OCI-M1 (cell line): ENCODE measurements at regions not wholly inside any gene's neighbourhood (a gene's known extent, or its start where the extent isn't known, plus 50 kb on each side); places are given as distances from the start of the nearest gene placed in this dataset.
A peak's percentile ranks its signal among the peaks of the same experiment; 100 is the strongest.
"Not testable (repeated sequence)": the region's sequence is repeated elsewhere in the genome, so short reads cannot be mapped to it uniquely, and the experiment has no call there.

Experiments used
- DNase-seq: peaks from one replicate; lab custom pipeline; 2025; lab: John Stamatoyannopoulos, UW

DNA sequence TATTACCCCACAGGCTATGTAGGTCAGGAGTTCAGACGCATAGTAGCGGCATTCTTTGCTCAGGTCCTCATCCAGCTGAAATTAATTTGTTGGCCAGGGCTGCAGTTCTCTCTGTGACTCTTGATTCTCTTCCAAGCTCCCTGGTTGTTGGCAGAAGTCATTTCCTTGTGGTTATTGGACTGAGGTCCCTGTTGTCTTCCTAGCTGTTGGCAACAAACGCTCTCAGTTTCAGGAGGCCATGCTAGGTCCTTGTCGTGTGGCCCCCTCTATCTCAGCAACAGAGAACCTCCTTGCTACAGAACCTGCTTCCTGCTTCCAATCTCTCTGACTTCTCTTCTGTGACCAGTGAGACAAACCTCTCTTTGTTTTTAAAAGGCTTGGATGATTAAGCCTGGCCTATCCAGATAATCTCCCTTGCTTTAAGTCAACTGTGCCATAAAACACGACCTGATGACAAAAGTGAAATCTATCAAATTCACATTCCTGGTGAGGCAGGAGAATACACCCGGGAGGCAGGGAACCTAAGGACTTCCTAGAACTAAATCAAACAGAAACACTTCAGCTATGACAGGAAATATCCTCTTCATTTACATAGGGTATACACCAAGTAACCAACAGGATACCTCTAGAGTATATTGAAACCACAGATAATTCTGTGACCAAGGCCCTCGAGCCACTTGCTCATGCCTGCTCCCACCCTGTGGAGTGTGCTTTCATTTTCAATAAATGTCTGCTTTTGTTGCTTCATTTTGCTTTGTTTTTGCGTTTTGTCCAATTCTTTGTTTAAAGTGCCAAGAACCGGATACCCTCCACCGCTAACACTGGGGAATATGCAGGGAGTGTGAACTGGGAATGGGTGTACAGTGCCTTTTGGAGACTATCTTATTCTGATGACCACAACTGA, 196.0 kb downstream of the BTBD3 start:
- peak; percentile 5 for DNase-seq

DNA sequence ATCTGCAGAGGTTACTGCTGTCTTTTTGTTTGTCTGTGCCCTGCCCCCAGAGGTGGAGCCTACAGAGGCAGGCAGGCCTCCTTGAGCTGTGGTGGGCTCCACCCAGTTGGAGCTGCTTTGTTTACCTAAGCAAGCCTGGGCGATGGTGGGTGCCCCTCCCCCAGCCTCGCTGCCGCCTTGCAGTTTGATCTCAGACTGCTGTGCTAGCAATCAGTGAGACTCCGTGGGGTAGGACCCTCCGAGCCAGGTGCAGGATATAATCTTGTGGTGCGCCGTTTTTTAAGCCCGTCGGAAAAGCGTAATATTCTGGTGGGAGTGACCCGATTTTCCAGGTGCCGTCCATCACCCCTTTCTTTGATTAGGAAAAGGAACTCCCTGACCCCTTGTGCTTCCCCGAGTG, 211.4 kb downstream of the BTBD3 start:
- DNase-seq = not testable (repeated sequence)

DNA sequence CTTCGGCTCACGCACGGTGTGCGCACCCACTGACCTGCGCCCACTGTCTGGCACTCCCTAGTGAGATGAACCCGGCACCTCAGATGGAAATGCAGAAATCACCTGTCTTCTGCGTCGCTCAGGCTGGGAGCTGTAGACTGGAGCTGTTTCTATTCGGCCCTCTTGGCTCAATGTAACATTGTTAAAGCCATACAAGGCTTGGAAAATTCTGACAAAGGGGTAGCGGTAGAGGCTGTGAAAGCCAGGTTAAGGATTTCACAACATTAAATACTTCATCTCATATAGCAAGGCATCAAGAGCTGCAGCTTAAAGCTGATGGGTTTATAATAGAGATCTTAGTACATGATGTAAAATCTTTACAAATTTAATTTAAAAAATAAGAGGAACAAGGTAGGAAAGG, 211.8 kb downstream of the BTBD3 start:
- DNase-seq = not testable (repeated sequence)

DNA sequence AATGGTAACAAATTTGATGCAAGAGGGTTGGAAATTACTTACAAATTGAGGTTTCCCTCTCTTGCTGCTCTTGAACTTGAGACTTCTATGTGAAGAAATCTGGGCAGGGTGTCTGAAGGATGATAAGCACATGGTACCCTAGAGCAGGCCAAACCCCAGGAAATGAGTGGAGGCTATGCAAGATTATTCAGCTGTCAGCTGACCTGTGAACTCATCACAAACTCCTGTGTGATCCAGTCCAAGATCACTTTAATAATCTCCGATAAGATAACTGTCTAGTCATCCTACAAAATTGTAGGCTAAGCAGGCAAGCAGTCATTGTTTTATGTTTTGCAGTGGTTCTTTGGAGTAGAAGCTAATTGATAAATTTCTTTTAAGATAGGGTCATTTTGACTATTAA, 213.1 kb downstream of the BTBD3 start:
- DNase-seq = no peak

DNA sequence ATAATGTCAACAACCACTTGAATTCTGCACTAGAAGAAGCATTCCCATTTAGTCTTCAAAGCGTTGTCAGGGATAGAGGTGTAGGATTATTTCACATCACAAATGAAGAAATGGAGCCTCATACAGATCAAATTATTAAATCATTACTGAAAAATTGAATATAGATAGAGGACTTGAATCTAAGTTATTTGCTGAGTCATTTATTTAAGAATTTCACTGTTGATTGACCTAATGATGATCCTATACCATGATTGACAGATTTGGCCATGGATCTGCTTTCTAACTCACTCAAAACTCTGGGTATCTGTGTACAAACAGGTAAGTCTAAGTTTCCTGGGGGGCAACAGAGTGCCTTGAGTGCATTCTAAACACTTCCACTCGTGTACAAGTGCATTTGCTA, 215.9 kb downstream of the BTBD3 start:
- DNase-seq = no peak

DNA sequence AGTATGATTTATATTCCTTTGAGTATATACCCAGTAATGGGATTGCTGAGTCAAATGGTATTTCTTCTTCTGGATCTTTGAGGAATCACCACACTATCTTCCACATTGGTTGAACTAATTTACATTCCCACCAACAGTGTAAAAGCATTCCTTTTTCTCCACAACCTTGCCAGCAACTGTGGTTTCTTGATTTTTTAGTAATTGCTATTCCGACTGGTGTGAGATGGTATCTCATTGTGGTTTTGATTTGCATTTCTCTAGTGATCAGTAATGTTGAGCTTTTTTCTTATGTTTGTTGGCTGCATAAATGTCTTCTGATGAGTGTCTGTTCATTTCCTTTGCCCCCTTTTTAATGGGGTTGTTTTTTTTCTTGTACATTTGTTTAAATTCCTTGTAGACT, 228.3 kb downstream of the BTBD3 start:
- DNase-seq = not testable (repeated sequence)

DNA sequence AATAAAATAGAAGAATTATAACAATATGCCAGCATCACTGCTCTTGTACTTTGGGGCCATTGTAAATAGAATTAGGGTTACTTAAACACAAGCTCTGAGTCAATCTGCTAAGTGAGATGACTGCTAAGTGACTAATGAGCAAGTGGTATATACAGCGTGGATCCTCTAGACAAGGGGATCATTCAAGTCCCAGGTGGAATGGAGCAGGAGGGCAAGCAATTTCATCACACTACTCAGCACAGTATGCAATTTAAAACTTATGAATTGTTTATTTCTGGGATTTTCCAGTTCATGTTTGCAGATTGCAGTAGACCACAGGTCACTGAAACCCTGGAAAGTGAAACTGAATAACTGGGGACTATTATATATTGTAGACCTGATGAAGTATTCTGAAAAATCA, 235.3 kb downstream of the BTBD3 start:
- DNase-seq = no peak

DNA sequence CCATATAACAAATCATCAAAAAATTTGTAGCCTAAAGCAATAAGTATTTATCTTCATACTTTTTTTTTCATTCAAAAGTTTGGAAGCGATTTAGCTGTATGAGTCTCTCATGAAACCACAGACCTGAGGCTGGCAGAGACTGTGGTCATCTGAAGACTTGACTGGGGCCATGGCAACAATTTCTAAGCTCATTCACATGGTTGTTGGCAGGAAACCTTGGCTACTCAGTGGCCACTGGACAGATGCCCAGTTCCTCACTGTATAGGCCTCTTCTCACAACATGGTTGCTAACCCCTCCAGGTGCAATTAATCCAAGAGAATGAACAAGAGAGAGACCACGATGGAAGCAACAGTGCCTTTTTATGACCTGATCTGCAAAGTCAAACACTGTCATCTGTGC, 235.9 kb downstream of the BTBD3 start:
- no peak for DNase-seq

DNA sequence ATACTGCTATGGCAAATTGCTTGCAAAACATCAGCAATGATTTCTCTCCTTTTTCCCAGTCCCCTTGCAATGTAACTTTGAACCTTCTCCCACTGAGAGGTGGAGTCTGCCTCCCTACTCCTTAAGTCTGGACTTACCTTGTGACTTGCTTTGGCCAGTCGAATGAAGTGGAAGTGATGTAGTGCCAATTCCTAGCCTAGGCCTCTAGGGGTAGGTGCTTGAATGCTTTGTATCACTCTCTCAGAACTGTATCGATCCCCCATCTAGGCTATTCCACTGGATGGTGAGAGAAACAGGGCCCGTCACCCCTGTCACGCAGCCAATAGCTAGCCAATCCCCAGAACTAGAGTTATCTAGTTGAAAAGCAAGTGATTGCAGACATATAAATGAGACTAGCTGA, 238.6 kb downstream of the BTBD3 start:
- DNase-seq = no peak

DNA sequence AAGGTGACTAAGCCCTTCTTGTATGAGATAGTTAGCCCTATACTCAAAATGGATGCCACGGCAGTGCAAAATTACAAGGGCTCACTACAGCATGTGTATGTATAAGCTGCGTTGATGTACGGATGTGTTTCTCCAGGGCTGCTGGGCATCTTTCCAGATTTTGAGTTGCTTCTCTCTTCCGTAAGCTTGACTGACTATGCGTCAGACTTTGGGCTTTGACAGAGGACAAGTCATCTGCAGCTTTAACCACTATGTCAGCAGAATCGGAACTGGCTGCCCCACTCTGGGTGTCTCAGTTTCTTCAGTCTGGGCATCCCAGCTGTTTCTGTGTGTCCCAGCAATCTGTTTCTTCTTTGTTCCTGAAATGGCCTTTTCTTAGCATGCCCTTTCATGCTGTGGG, 241.6 kb downstream of the BTBD3 start:
- no peak for DNase-seq

DNA sequence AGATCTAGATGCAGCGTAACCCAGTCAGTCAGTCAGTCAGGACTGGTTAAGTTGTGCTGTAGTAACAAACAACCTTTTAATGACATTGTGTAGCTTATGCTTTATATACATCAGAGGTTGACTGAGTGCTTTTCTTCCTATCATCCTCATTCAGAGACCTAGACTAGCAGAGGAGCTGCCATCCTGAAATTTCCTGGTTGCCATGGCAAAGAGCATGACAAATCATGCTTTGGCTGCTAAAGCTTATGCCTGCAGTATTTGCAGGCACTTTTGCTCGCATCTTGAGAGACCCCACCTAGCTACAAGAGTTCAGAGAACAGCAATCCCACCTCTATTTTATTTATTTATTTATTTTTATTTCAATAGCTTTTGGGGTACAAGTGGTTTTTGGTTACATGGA, 244.0 kb downstream of the BTBD3 start:
- no peak for DNase-seq

DNA sequence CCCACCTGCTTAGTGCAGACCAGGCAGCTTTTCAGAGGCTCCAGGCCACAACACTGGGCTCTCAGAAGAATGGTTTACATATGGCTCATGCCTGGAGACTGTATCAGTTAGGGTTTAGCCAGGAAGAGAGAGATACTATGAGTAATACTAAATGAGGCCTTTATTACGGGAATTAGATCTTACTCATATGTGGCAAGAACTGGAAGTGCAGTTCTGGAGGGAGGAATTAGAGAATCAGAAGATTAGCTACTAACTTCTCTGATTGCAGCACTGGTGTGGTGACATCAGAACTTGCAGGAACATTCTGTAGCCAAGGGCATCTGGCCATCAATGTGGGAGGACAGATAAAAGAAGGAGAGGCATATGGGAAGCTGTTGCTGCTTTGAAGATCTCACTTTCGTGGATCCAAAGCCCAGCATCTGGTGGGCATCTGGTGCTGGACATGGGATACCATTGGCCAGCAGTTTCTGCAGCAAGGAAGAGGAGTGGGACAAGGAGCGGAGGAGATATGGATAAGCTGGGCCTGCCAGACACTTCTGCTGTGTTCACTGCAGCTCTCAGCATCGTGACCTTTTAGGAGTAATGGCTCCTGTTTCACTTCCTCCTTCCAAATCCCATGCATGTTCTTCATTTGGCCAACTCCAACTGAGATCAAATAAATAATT, 248.5 kb downstream of the BTBD3 start:
- DNase-seq = peak; percentile 18

DNA sequence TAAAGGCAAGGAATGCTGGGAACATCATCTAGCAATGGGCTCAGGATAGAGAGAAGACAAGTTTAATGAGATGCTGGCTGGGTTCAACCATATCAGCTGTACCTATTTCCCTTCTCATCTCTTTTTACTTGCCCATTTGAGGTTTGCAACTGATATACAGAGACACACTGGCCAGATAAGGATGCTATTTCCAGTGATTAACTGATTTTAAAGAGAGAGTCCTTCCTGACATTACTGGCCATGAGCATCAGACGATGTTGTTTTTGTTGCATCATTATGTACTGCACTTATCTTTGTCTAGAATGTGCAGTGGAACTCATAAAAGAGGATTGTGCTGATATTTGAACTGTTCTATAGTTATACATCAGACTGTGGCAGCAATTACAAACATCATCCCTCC, 252.7 kb downstream of the BTBD3 start:
- DNase-seq = no peak

DNA sequence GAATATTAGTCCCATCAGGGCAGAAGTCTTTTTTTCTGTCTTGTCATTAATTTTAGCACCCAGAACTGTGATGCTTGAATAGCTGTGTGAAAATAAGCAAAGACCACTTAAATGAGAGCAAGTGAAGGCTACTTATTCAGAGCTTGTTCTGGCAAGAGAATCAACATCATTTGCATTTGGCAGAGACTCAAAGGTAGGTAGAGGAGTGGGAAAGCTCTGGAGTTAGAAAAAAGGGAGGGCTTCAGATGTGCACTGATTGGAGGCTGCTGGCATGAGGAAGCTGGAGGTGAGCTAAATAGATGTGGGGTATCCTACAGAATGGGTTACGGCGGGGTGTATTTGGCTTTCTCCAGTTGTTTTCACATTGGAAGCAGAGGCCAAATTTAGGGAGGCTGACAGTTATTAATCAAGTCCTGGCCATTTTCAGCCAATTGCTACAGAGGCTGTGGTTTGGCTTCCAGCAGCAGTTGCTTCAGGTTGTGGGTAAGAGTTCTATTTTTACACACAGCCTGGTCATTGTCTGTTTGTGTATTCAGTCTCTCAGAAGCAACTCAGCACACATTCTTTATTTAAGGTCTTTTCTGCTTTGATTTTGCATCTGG, 254.3 kb downstream of the BTBD3 start:
- DNase-seq = no peak

DNA sequence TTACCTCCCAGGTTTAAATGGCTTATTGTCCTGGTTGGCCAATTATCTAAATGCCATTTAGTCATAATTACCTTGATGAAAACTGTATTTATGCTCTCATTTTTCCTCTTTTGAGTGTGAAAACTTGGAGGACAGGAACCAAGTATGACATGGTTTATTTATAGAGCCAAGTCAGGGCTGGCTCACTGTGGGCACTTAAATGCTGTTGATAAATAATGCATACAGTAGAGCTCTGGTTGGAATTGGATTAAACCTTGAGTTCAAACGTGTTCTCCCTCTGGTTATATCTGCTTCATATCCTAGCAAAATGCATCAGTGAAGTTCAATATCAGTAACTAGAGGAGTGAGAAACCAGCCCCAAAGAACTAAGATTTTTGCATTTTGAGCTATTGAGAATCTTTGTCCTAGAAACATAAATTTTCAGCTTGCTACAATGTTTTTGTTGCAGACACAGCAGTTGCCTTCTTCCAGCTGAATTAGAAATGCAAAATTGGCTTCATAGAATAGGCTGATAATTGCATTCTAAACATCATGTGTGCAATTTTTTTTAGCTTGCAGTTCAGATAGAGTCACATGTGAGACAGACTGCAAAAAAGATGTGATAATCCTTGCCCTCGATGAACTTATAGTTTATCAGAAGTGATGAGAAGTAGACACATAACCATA, 255.8 kb downstream of the BTBD3 start:
- DNase-seq = no peak

DNA sequence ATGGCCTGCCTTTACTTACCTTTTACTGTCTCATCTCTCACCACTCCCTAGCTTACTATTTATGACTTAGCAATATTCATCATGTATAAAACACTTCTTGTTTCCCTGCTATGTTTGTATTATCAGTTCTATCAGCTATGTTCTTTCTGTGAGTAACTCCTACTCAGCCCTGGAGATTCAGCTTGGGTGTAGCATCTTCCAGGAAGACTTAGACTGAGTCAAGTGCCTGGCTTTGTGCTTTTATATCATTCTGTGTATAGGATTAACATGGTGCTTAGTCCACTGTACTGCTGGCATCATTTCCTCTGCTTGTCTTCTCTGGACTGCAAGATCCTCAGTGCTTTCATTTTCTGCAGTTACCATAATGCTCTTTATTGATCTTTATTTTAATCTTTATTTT, 257.8 kb downstream of the BTBD3 start:
- DNase-seq = no peak

DNA sequence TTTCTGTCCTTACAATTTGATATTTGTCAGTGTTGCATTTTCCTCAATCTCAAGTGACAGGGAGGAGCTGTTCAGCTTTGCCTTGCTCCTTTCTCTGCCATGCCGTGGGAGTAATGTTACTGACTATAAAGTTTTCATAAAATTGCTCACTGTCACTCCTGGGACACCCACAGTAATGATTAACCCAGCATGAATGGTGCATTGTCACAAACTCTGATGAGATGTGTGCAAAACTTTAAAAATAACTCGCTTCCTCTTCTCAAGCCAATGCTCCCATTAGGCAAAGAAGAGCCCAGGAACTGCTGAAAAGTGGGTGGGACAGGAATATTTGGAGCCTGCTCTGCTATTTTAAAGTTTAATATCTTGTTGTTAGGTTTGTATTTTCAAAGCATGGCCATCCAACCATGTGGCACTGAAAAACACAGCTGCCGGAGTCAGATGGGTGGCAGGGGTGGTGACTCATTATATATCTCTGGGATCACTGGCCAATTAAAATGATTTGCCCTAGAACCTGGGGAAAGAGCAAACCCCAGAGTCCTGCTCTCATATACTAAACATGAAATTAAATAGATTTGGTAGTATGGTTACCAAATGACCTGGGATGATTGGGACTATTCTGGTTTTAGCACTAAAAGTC, 260.1 kb downstream of the BTBD3 start:
- peak; percentile 13 for DNase-seq

DNA sequence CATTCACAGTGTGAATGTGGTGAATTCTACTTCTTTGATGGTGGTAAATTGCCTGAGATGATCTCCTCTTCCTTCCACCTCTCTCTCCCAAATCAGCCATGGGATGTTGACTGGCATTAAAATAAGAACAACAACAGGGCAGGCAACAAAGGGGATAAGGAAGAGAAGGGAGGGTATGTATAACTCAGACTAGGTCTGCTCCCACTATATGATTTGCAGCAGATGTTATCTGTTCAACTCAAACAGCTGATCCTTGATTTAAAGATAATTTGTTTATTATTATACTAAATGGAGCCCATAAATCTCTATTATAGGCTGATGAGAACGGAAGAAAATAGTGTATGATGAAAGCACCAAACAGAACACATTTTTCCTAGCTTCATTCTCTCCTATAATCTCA, 262.0 kb downstream of the BTBD3 start:
- DNase-seq = no peak

DNA sequence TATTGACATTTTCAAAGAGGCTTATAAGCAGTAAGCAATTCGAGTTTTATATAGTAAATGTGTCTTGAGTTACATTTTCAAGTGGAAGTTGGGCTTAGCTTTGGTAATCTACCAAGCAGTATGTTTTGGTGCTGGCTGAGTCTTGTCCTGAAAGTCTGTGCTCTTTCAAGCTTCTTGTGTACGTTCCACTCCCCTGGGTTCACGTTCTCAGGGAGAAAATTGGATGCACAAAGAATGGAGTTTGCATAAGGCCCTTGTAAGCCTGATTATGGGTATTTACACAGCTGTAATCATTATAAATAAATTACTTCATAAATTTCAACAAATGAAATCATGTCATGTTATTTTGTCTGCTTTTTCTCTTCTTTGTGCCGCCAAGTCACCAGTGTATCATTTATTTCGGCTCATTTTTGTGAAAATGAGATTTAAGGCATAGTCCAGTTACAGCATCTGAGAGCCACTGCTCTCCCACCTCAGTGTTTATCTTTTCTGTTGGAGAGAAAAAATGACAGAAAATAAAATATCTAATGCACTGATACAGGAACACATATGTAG, 262.5 kb downstream of the BTBD3 start:
- no peak for DNase-seq

DNA sequence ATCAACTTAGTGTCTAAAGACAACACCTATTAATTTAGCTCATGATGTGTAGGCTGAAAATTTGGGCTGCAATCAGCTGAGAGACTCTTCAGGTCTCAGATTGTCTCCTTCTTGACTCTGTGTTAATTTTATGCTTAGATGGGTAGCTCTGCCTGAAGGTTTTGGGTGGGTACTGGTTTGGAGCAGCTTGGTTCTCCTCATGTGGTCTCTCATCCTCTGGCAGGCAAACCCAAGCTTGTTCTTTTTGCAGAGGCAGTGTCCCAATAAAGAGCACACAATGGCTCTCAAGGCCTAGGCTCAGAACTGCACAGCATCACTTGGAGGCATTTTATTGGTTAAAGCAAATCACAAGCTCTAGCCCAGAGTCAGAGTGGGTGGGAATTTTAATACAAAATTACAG, 280.6 kb downstream of the BTBD3 start:
- no peak for DNase-seq

DNA sequence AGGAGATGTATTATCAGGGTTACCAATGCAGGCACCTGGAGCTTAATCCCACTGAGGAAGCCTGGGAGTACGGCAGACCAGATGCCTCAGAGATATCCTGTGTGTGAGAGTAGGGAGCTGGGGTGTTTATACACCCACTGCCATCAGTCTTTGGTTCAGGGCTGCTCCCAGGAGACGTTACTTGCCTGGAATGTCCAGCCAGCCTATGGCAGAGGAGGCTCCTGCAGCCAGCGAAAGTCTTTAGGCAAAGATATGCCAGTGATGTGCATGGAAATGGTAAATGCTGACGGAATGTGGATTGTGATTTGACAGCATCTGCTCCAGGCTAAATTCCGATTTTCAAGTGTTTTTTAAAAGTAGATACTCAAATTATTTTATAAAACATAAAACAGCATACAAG, 282.0 kb downstream of the BTBD3 start:
- no peak for DNase-seq
